Activated CD4-positive, alpha-beta T cell treated with anti-CD3 and anti-CD28 coated beads, Interleukin-2, amount 10 ng/mL, durations not matched to agents 7 days and 5 days (primary cell): ENCODE measurements at regions not wholly inside any gene's neighbourhood (a gene's known extent, or its start where the extent isn't known, plus 50 kb on each side); places are given as distances from the start of the nearest gene placed in this dataset.
"Not testable (repeated sequence)": the region's sequence is repeated elsewhere in the genome, so short reads cannot be mapped to it uniquely, and the experiment has no call there.

Experiments used
- CTCF ChIA-PET: fragments of 350-600 bp; sonication (Branson Sonifier 250); formaldehyde crosslinking; loops from one replicate; lab custom pipeline; 2021; ENCODE audit warnings: antibody characterized with exemption; lab: Charles Lee
- POLR2A ChIA-PET: fragments of 350-600 bp; sonication (Branson Sonifier 250); formaldehyde crosslinking; loops from one replicate; lab custom pipeline; 2021; ENCODE audit warnings: antibody characterized with exemption; lab: Charles Lee
- DNase-seq: peaks from one replicate; pipeline ENCODE4 v3.0.0-alpha.2; 2020
- H3K27ac Mint-ChIP-seq: one replicate; pipeline ENCODE4 v1.8.0; 2021; ENCODE audit warnings: mild to moderate bottlenecking, moderate library complexity, mixed read lengths
- H3K27me3 Mint-ChIP-seq: one replicate; pipeline ENCODE4 v1.8.0; 2021; ENCODE audit warnings: mixed read lengths
- H3K36me3 Mint-ChIP-seq: one replicate; pipeline ENCODE4 v1.8.0; 2021; ENCODE audit warnings: low read depth, mixed read lengths
- H3K4me1 Mint-ChIP-seq: one replicate; pipeline ENCODE4 v1.8.0; 2021; ENCODE audit warnings: mixed read lengths
- H3K4me3 Mint-ChIP-seq: one replicate; pipeline ENCODE4 v1.8.0; 2021; ENCODE audit warnings: mild to moderate bottlenecking, moderate library complexity, mixed read lengths
- H3K9me3 Mint-ChIP-seq: one replicate; pipeline ENCODE4 v1.8.0; 2021; ENCODE audit warnings: mixed read lengths

DNA sequence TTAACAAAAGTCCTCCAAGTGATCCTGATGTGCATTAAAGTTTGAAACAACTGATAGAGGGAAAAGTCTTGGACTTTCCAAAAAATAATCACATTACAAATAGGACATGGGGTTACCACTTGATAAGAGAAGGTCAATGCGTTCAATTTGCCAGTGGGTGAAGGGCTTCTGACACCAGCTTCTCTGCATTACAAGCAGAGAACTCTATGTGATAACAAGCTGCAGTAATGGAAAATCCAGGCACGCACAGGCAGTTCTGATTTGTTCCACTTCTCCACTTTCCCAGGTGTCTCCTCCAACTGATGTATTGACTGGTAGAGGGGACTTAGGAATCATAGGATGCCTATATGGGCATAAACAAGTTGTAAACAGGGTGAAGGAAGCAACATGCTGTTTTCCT is 234.0 kb upstream of the MGAT5 start:
- Mint-ChIP-seq H3K4me1 (peaks cover 12% of the 10 kb centered on the region), H3K27ac (no peak overlapping the region), H3K9me3 (no peaks in the 10 kb centered on the region), H3K4me3 (no peak overlapping the region), H3K27me3 (peaks cover 6% of the 10 kb centered on the region), H3K36me3 (no peaks in the 10 kb centered on the region)
- no peak for DNase-seq
- ChIA-PET CTCF (no interaction called here), POLR2A (no interaction called here)

DNA sequence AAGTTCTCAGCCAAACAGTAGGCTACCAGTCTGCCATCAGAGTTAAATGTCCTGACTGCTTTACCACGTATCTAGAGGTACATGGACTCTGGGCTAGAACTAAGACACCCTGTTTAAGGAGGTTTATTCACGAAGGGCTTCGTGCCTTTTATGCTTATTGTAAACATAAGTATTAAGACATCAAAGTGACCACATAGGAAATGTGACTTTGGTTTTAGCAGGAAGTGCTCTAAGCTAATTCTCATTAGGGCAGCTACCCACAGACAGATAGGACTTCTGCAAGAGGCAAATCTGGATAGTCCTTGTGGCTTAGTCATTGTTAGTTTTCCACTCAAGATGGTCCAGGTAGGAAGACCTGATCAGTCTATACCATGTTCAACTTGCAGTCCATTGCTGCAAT is 233.3 kb upstream of the MGAT5 start:
- CTCF ChIA-PET = interaction anchor here (1.2 kb wide), 1 partner anchor 10 kb away, joined by 3 read pairs; no protein-coding TSS in a partner anchor
- no peak for DNase-seq
- Mint-ChIP-seq H3K27ac (no peak overlapping the region), H3K4me1 (peaks cover 12% of the 10 kb centered on the region), H3K36me3 (no peaks in the 10 kb centered on the region), H3K27me3 (peaks cover 7% of the 10 kb centered on the region), H3K9me3 (no peaks in the 10 kb centered on the region), H3K4me3 (no peak overlapping the region)
- POLR2A ChIA-PET = no interaction called here

GRCh38 chr2:134021830-134022524 is 231.9 kb upstream of the MGAT5 start:
- Mint-ChIP-seq H3K4me1 (peaks cover 12% of the 10 kb centered on the region), H3K4me3 (no peak overlapping the region), H3K36me3 (no peaks in the 10 kb centered on the region), H3K27me3 (peaks cover 18% of the 10 kb centered on the region), H3K27ac (no peak overlapping the region), H3K9me3 (no peaks in the 10 kb centered on the region)
- DNase-seq = no peak
- POLR2A ChIA-PET = no interaction called here
- CTCF ChIA-PET = interaction anchor here (1.2 kb wide), 1 partner anchor 9 kb away, joined by 3 read pairs; no protein-coding TSS in a partner anchor

DNA sequence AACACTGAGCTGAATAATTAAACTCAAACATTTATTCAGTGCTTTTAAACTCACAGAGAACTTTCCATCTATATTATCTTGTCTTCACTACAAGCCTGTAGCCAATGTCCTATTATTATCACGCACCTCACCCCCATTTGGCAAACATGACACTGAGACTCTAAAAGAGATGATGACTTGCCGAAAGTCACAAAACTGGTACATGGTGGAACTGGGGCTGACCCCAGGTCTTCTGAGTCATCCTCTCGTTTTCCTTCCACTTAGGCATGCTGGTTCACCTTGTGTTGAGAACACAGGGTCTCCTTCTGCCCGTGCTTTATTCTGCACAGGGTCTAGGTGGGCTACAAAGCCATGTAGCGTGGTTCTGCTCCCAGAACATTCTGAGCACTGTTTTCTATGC is 230.0 kb upstream of the MGAT5 start:
- peaks cover 12% of the 10 kb centered on the region for H3K4me1 Mint-ChIP-seq
- peaks cover 28% of the 10 kb centered on the region for H3K27me3 Mint-ChIP-seq
- H3K9me3 Mint-ChIP-seq = no peaks in the 10 kb centered on the region
- POLR2A ChIA-PET = no interaction called here
- CTCF ChIA-PET = interaction anchor here (0.6 kb wide), 1 partner anchor 22 kb away, joined by 3 read pairs; no protein-coding TSS in a partner anchor
- no peaks in the 10 kb centered on the region for H3K36me3 Mint-ChIP-seq
- DNase-seq = no peak
- no peak overlapping the region for H3K4me3 Mint-ChIP-seq
- no peak overlapping the region for H3K27ac Mint-ChIP-seq

DNA sequence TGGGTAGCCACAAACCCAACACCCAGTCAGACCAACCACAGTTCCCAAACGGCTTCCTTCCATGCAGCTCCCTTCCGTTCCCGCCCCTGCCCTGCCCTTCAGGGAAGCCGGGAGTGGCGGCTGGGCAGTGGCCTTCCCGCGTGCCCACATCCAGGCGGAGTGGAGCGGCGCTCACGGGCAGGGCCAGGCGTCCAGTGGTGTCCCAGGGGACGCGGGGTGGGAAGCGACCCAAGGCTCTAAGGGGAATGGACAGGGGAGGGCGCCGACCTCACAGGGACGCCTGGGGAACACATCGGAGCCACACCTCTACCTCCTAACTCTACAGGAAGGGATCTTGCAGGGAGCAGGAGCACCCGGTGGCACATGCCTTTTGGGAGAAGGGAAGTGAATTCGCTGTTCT is 225.9 kb upstream of the MGAT5 start:
- no peak overlapping the region for H3K27ac Mint-ChIP-seq
- H3K36me3 Mint-ChIP-seq = no peaks in the 10 kb centered on the region
- H3K9me3 Mint-ChIP-seq = no peaks in the 10 kb centered on the region
- no peak for DNase-seq
- CTCF ChIA-PET = no interaction called here
- H3K27me3 Mint-ChIP-seq = peaks cover 38% of the 10 kb centered on the region
- H3K4me1 Mint-ChIP-seq = no peaks in the 10 kb centered on the region
- POLR2A ChIA-PET = no interaction called here
- no peak overlapping the region for H3K4me3 Mint-ChIP-seq

- Mint-ChIP-seq H3K27me3 (peaks cover 37% of the 10 kb centered on the region), H3K27ac (no peak overlapping the region), H3K36me3 (no peaks in the 10 kb centered on the region), H3K4me1 (no peaks in the 10 kb centered on the region), H3K4me3 (no peak overlapping the region), H3K9me3 (no peaks in the 10 kb centered on the region)
- DNase-seq = no peak
- ChIA-PET POLR2A (no interaction called here), CTCF (no interaction called here)
These were observed 224.5 kb upstream of the MGAT5 start for GRCh38 chr2:134029418-134029817.

DNA sequence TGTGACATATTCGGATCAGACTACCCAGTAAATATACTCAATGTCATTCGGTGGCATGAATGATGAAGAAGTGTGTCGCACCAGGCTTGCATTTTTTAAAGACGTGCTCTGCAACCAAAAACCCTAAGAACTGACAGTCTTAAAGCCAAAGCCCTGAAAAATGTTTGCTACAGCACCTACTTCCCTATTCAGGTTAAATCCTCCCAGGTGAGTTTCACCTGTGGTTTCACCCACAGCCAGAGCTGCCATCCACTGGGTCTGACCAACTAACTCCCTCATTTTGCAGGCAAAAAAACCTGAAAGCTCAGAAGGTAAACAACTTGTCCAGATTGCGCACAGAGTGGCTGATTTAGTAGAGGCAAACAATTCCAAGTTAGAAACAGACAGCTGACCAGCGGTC is 222.3 kb upstream of the MGAT5 start:
- H3K36me3 Mint-ChIP-seq = no peaks in the 10 kb centered on the region
- peaks cover 28% of the 10 kb centered on the region for H3K27me3 Mint-ChIP-seq
- H3K27ac Mint-ChIP-seq = no peak overlapping the region
- no peak for DNase-seq
- ChIA-PET POLR2A (no interaction called here), CTCF (interaction anchor here (1.0 kb wide), 1 partner anchor 10 kb away, joined by 3 read pairs; no protein-coding TSS in a partner anchor)
- no peaks in the 10 kb centered on the region for H3K9me3 Mint-ChIP-seq
- no peaks in the 10 kb centered on the region for H3K4me1 Mint-ChIP-seq
- no peak overlapping the region for H3K4me3 Mint-ChIP-seq

DNA sequence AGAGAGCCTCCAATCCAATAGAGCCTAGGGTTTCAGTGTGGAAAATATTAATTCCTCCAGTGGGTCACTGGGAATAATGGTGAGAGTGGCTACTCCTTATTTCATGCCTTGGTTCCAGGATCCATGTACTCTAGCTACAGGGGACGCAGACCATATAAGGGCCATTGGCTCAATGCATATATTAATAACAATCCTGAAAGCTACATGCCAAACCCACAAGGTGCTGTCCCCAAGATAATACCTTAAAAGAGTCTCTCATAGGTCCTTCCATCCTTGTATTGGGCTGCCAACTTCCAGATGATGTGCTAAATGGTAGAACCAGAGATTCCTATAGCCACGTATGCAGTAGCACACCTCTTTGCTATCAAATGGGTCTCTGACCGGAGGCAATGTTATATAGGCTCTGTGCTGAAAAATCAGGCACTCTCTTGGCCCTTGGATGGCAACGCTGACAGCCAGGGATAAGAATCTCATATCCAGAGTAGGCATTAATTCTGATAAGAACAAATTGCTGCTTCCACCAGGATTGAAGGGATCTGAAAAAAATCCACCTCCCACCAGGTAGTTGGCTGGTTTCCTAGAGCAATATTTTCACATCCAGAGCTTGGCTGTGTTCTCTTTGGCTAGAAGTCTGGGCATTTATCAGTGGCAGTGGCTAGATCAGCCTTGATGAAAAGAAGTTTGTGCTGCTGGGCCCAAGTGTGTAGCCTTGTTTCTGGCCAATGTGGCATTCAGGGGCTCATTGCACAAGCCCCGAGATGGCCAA is 218.1 kb upstream of the MGAT5 start:
- ChIA-PET CTCF (no interaction called here), POLR2A (interaction anchor here (0.6 kb wide), 1 partner anchor 26 kb away, joined by 7 read pairs; no protein-coding TSS in a partner anchor)
- Mint-ChIP-seq H3K9me3 (no peaks in the 10 kb centered on the region), H3K27me3 (peaks cover 12% of the 10 kb centered on the region), H3K4me1 (peaks cover 6% of the 10 kb centered on the region), H3K4me3 (no peak overlapping the region), H3K27ac (no peak overlapping the region), H3K36me3 (no peaks in the 10 kb centered on the region)
- DNase-seq = no peak

DNA sequence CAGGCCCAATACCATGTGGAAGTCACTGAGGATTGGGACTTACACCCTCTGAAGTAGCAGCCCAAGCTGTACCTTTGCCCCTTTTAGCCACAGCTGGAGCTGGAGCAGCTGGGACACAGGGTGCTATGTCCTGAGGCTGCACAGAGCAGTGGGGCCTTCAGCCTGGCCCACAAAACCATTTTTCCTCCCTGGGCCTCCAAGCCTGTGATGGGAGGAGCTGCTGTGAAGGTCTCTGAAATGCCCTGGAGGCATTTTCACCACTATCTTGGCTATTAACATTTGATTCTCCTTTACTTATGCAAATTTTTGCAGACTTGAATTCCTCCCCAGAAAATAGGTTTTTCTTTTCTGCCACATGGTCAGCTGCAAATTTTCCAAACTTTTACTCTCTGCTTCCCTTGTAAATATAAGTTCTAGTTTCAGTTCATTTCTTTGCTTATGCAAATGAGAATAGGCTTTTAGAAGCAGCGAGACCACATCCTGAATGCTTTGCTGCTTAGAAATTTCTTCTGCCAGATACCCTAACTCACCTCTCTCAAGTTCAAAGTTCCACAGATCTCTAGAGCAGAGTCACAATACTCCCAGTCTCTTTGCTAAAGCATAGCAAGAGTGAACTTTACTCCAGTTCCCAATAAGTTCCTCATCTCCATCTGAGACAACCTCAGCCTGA is 213.8 kb upstream of the MGAT5 start:
- DNase-seq = no peak
- Mint-ChIP-seq H3K9me3 (no peaks in the 10 kb centered on the region), H3K27me3 (peaks cover 21% of the 10 kb centered on the region), H3K36me3 (no peaks in the 10 kb centered on the region), H3K4me1 (peaks cover 6% of the 10 kb centered on the region), H3K4me3 (no peak overlapping the region), H3K27ac (no peak overlapping the region)
- CTCF ChIA-PET = no interaction called here
- POLR2A ChIA-PET = no interaction called here

DNA sequence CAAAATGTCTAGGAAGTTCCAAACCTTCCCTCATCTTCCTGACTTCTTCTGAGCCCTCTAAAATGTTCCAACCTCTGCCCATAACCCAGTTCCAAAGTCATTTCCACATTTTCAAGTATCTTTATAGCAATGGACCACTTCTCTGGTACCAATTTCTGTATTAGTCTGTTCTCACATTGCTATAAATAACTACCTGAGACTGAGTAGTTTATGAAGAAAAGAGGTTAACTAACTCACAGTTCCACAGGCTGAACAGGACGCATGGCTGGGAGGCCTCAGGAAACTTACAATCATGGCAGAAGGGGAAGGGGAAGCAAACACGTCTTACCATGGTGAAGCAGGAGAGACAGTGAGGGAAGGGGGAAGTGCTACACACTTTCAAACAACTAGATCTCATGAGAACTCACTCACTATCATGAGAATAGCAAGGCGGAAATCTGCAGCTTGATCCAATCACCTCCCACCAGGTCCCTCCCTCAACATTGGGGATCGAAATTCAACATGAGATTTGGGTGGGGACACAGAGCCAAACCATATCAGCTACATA is 213.2 kb upstream of the MGAT5 start:
- H3K9me3 Mint-ChIP-seq, H3K4me1 Mint-ChIP-seq, H3K4me3 Mint-ChIP-seq, DNase-seq, H3K27ac Mint-ChIP-seq, H3K36me3 Mint-ChIP-seq, POLR2A ChIA-PET, CTCF ChIA-PET: not testable (repeated sequence)
- peaks cover 24% of the 10 kb centered on the region for H3K27me3 Mint-ChIP-seq

- Mint-ChIP-seq H3K9me3 (peaks cover 2% of the 10 kb centered on the region), H3K27me3 (peaks cover 24% of the 10 kb centered on the region), H3K4me1 (peaks cover 6% of the 10 kb centered on the region), H3K36me3 (no peaks in the 10 kb centered on the region), H3K27ac (no peak overlapping the region), H3K4me3 (no peak overlapping the region)
- no peak for DNase-seq
- POLR2A ChIA-PET = no interaction called here
- CTCF ChIA-PET = no interaction called here
These were observed 212.0 kb upstream of the MGAT5 start for GRCh38 chr2:134041877-134042276.

DNA sequence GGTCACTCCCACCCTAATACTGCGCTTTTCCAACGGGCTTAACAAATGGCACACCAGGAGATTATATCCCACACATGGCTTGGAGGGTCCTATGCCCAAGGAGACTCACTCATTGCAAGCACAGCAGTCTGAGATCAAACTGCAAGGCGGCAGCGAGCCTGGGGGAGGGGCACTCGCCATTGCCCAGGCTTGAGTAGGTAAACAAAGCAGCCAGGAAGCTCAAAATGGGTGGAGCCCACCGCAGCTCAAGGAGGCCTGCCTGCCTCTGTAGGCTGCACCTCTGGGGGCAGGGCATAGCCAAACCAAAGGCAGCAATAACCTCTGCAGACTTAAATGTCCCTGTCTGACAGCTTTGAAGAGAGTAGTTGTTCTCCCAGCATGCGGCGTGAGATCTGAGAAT is 210.8 kb upstream of the MGAT5 start:
- CTCF ChIA-PET, H3K36me3 Mint-ChIP-seq, H3K27ac Mint-ChIP-seq, H3K4me3 Mint-ChIP-seq, H3K4me1 Mint-ChIP-seq, POLR2A ChIA-PET, H3K9me3 Mint-ChIP-seq, DNase-seq: not testable (repeated sequence)
- peaks cover 24% of the 10 kb centered on the region for H3K27me3 Mint-ChIP-seq

- POLR2A ChIA-PET = no interaction called here
- CTCF ChIA-PET = no interaction called here
- no peak overlapping the region for H3K4me3 Mint-ChIP-seq
- peaks cover 5% of the 10 kb centered on the region for H3K9me3 Mint-ChIP-seq
- no peak overlapping the region for H3K27ac Mint-ChIP-seq
- no peak for DNase-seq
- no peaks in the 10 kb centered on the region for H3K4me1 Mint-ChIP-seq
- H3K27me3 Mint-ChIP-seq = peaks cover 23% of the 10 kb centered on the region
- H3K36me3 Mint-ChIP-seq = no peaks in the 10 kb centered on the region
These were observed 201.7 kb upstream of the MGAT5 start for GRCh38 chr2:134052173-134052572.
